ELF-1 (cell line): ENCODE measurements at regions not wholly inside any gene's neighbourhood (a gene's known extent, or its start where the extent isn't known, plus 50 kb on each side); places are given as distances from the start of the nearest gene placed in this dataset.

Experiments
- DNase-seq: peaks from one replicate; pipeline ENCODE4 v3.0.0-alpha.2; 2016; ENCODE audit warnings: low read depth, low spot score

GRCh38 chr17:12588531-12588930 lies 77.2 kb upstream of the MYOCD start:
- DNase-seq: no peak

DNA sequence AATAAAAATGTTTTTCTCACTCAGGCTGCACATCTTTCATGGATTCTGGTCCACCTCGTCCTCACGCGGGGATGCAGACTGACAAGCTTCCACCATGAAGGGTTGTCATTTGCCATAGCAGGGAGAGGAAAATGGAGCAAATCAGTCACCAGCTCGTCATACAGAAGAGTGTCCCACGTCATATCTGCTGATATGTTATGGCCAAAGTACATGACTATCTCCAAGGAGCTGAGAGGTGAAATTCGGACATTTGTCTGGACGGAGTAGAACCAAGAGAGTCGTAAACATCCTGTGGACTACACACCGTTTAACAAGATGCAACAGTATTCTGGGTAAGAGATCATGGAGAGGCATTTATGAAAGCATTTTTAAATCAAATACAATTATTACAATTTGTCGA lies 75.3 kb upstream of the MYOCD start:
- DNase-seq: no peak

DNA sequence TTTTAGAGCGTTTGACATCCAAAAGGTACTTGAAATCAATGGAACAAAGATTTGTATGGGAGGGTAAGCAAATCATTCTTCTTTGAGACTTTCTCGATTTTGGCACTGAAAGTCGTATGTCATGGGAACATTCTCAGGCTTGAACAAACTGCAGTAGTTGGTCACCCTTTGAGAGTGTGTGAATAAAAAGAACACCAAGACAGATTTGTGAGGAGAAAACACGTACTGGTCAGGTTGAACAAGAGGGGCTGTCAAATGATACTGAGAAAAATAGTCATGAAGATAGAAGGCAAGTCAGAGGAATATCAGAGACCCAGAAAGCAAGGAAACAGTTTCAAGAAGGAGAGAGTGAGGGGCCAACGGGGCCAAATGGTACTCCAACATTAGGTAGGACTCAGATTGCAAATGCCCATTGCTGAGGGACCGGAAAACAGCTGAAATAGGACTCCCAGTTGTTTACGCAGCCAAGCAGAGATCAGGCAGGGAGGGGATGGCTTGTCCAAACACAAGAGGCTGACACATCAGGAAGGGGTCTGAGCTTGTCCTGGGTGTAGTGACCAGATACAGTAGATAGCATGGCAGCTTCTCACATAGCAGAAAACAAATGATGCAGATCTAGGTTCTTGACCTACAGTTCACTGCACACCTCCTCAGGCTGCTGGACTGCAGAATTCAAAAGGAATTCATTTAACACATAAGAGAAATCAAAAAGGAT lies 74.5 kb upstream of the MYOCD start:
- DNase-seq: peak; percentile 32

DNA sequence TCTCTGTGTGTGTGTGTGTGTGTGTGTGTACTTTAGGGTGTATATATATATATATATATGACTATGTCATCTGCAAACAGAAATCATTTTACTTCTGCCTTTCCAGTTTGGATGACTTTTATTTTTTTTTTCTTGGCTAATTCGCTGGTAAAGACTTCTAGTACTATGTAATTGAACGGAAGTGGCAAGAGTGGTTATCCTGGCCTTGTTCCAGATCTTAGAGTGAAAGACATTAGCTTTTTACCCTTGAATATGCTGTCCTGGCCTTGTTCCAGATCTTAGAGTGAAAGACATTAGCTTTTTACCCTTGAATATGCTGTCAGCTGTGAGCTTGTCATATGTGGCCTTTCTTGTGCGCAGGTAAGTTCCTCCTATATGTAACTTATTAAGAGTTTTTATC lies 72.7 kb upstream of the MYOCD start:
- DNase-seq: no peak

- no peak for DNase-seq
Measured at GRCh38 chr17:12596961-12597360, 68.7 kb upstream of the MYOCD start.

DNA sequence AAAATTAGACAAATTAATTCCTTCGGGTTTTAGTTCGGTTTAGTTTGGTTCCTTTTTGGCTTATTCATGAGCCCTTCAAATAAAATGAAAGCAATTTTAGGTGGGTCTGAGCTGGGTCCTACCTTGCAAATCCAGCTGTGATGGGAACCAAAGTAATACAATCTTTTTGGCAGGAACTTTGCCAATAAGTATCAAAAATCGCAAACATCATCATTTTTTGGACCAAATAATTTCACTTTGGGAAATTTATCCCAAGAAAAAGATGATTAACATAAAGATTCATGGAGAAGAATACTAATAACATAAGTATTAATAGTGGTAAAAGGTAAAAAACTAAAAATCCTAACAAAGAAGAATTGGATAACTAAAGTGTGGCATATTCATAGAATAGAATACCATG lies 67.8 kb upstream of the MYOCD start:
- no peak for DNase-seq

- no peak for DNase-seq
Measured at GRCh38 chr17:12599186-12599920, 66.3 kb upstream of the MYOCD start.

DNA sequence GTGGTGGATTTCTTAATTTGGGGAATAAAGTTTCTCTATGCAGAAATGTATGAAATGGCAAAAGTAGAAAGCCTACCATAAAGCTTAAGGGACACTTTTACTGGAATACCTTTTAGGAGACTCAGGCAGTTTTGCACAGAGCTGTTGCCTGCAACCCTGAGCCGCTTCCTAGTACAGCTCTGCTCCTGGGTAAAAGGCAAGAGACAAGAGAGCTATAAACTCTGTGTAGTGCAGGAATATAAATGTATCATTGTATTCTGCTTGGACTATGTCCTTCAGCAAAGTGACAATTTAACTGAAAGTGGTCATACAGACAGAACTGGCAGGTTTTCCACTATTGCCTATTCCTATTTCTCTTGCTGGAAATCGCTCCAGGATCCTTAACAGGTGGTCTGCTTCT lies 65.3 kb upstream of the MYOCD start:
- DNase-seq: no peak

- no peak for DNase-seq
Measured at GRCh38 chr17:12603566-12603965, 62.1 kb upstream of the MYOCD start.

- no peak for DNase-seq
Measured at GRCh38 chr17:12605222-12605621, 60.5 kb upstream of the MYOCD start.

DNA sequence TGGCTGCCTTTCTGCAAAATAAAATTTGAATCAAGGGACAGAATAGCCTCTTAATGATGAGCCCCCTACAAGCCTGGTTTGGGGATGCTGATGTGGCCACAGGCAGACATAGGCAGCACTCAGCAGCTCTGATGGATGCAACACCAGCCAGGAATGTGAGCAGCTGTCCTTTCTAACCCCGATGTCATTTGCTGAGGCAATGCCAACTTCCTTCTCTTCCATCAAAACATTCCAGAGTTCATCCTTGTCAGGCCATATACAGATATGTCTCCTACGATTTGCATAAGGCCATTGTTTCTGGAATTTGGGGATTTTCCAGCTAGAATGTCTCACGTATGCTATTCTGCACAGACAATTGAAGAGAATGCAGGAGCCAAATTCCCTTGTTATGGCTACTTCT lies 52.1 kb upstream of the MYOCD start:
- no peak for DNase-seq
